ENCODE measurements at regions not wholly inside any gene's neighbourhood (a gene's known extent, or its start where the extent isn't known, plus 50 kb on each side); places are given as distances from the start of the nearest gene placed in this dataset.

- DNase-seq, result no peak
Observed at GRCh38 chr10:43863859-43864591, 215.3 kb upstream of the ZNF32 start.

- DNase-seq, result no peak
Observed at GRCh38 chr10:43863270-43863669, 214.6 kb upstream of the ZNF32 start.

GRCh38 chr10:43862756-43863155 lies 214.1 kb upstream of the ZNF32 start:
- DNase-seq, result no peak

- DNase-seq, result peak in 1 of 3 donors; percentile 6
Observed at GRCh38 chr10:43861966-43862751, 213.5 kb upstream of the ZNF32 start.

- DNase-seq, result no peak
Observed at GRCh38 chr10:43859016-43859525, 210.4 kb upstream of the ZNF32 start.

- DNase-seq, result no peak
Observed at GRCh38 chr10:43857931-43858315, 209.2 kb upstream of the ZNF32 start.

- DNase-seq, result no peak
Observed at GRCh38 chr10:43857206-43857930, 208.7 kb upstream of the ZNF32 start.

GRCh38 chr10:43856299-43856698 lies 207.6 kb upstream of the ZNF32 start:
- DNase-seq, result no peak

GRCh38 chr10:43855667-43856210 lies 207.1 kb upstream of the ZNF32 start:
- DNase-seq, result no peak

GRCh38 chr10:43854007-43854406 lies 205.3 kb upstream of the ZNF32 start:
- DNase-seq, result no peak

- no peak for DNase-seq
Observed at GRCh38 chr10:43853369-43853768, 204.7 kb upstream of the ZNF32 start.

- DNase-seq, result no peak
Observed at GRCh38 chr10:43852644-43853214, 204.0 kb upstream of the ZNF32 start.

- DNase-seq, result peak in 2 of 3 donors; percentile 3 to 41
Observed at GRCh38 chr10:43852149-43852548, 203.5 kb upstream of the ZNF32 start.

- DNase-seq, result no peak
Observed at GRCh38 chr10:43851030-43851429, 202.3 kb upstream of the ZNF32 start.

- no peak for DNase-seq
Observed at GRCh38 chr10:43849551-43849950, 200.9 kb upstream of the ZNF32 start.

- no peak for DNase-seq
Observed at GRCh38 chr10:43846968-43847367, 198.3 kb upstream of the ZNF32 start.

GRCh38 chr10:43846187-43846680 lies 197.6 kb upstream of the ZNF32 start:
- DNase-seq, result peak in 2 of 3 donors; percentile 26 to 41

GRCh38 chr10:43845121-43845520 lies 196.4 kb upstream of the ZNF32 start:
- DNase-seq, result no peak

GRCh38 chr10:43844221-43844620 lies 195.5 kb upstream of the ZNF32 start:
- DNase-seq, result no peak

GRCh38 chr10:43843321-43844101 lies 194.8 kb upstream of the ZNF32 start:
- no peak for DNase-seq

GRCh38 chr10:43842496-43842895 lies 193.8 kb upstream of the ZNF32 start:
- no peak for DNase-seq

GRCh38 chr10:43842072-43842471 lies 193.4 kb upstream of the ZNF32 start:
- no peak for DNase-seq
